NT2/D1 (cell line): ENCODE measurements at regions not wholly inside any gene's neighbourhood (a gene's known extent, or its start where the extent isn't known, plus 50 kb on each side); places are given as distances from the start of the nearest gene placed in this dataset.

Experiments used
- DNase-seq: peaks from one replicate; pipeline ENCODE4 v3.0.0-alpha.2; 2011; ENCODE audit warnings: low read depth, low spot score
- H3K27me3 ChIP-seq: 2 replicates; pipeline ENCODE4 v1.6.0; 2011; ENCODE audit warnings: mild to moderate bottlenecking; ENCODE audit not compliant: insufficient read length, insufficient read depth
- H3K36me3 ChIP-seq: 2 replicates; pipeline ENCODE4 v1.6.1; 2011; ENCODE audit warnings: mild to moderate bottlenecking, low read length, mixed read lengths; ENCODE audit not compliant: insufficient read depth, insufficient read length
- H3K4me1 ChIP-seq: 2 replicates; pipeline ENCODE4 v1.5.1; 2011; ENCODE audit not compliant: insufficient read depth, insufficient read length
- H3K4me3 ChIP-seq: 2 replicates; pipeline ENCODE4 v1.5.1; 2011; ENCODE audit warnings: low read depth; ENCODE audit not compliant: insufficient read length
- H3K9ac ChIP-seq: 2 replicates; pipeline ENCODE4 v1.6.0; 2011; ENCODE audit warnings: low read depth; ENCODE audit not compliant: insufficient read length
- H3K9me3 ChIP-seq: 2 replicates; pipeline ENCODE4 v1.5.1; 2011; ENCODE audit warnings: mild to moderate bottlenecking, low read length; ENCODE audit not compliant: insufficient read depth
- SUZ12 ChIP-seq: IDR thresholded peaks from 2 replicates; pipeline ENCODE4 v1.6.1; 2011; ENCODE audit not compliant: insufficient read length, insufficient read depth; ENCODE audit errors: extremely low read depth
- YY1 ChIP-seq: IDR thresholded peaks from 2 replicates; pipeline ENCODE4 v1.6.1; 2011; ENCODE audit not compliant: insufficient read length, insufficient read depth
- ZNF274 ChIP-seq: IDR thresholded peaks from 2 replicates; pipeline ENCODE4 v1.6.1; 2011; ENCODE audit warnings: mild to moderate bottlenecking, low read depth, low read length

- no peaks in the 10 kb centered on the region for H3K9me3 ChIP-seq
- no peaks in the 10 kb centered on the region for H3K36me3 ChIP-seq
- H3K4me3 ChIP-seq = no peak overlapping the region
- DNase-seq = no peak
- no peak for TF ChIP-seq ZNF274
- no peak for TF ChIP-seq SUZ12
- no peak for TF ChIP-seq YY1
- H3K27me3 ChIP-seq = no peaks in the 10 kb centered on the region
- no peaks in the 10 kb centered on the region for H3K4me1 ChIP-seq
- H3K9ac ChIP-seq = no peak overlapping the region
Measured at GRCh38 chr16:86307514-86307903, 202.8 kb upstream of the FOXF1 start.

GRCh38 chr16:86308514-86308913 lies 201.8 kb upstream of the FOXF1 start:
- H3K27me3 ChIP-seq = no peaks in the 10 kb centered on the region
- TF ChIP-seq ZNF274 = no peak
- no peak for TF ChIP-seq YY1
- no peak for TF ChIP-seq SUZ12
- no peak for DNase-seq
- no peaks in the 10 kb centered on the region for H3K36me3 ChIP-seq
- H3K4me3 ChIP-seq = no peak overlapping the region
- H3K9me3 ChIP-seq = no peaks in the 10 kb centered on the region
- H3K9ac ChIP-seq = no peak overlapping the region
- H3K4me1 ChIP-seq = no peaks in the 10 kb centered on the region

- Histone ChIP-seq H3K9me3 (no peaks in the 10 kb centered on the region), H3K4me3 (no peak overlapping the region), H3K4me1 (no peaks in the 10 kb centered on the region), H3K36me3 (no peaks in the 10 kb centered on the region), H3K9ac (no peak overlapping the region), H3K27me3 (no peaks in the 10 kb centered on the region)
- no peak for TF ChIP-seq YY1
- no peak for DNase-seq
Measured at GRCh38 chr16:86313631-86314030, 196.7 kb upstream of the FOXF1 start.

DNA sequence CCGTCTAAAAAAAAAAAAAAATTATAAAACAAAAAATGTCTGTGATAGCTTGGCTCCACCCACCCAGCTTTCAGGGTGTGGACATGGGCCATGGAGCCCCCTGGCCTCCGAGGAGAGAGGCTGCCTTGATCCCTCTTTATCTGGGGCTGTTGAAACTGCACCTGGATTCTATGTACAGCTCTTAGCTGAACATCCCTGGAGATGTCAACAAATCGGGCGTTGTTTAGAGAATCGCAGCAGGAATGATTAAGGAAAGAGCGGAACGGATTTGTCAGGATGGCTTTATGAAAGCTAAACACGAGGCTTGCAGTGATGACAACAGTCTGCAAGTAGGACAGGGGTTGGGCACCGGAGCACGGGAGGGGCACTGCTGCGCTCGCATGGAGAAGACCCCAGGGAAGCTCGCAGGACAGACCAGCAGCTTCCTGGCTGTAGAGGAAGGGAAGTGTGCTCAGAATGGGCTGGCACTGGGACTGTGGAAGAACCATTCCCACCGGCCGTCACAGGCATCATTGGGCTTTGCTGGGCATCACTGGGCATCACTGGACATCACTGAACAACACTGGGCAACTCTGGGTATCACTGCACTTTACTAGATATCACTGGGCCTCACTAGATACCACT lies 195.8 kb upstream of the FOXF1 start:
- Histone ChIP-seq H3K4me3 (no peak overlapping the region), H3K27me3 (no peaks in the 10 kb centered on the region), H3K4me1 (no peaks in the 10 kb centered on the region), H3K36me3 (no peaks in the 10 kb centered on the region), H3K9me3 (no peaks in the 10 kb centered on the region), H3K9ac (no peak overlapping the region)
- TF ChIP-seq ZNF274 (no peak), YY1 (no peak), SUZ12 (no peak)
- DNase-seq = no peak

DNA sequence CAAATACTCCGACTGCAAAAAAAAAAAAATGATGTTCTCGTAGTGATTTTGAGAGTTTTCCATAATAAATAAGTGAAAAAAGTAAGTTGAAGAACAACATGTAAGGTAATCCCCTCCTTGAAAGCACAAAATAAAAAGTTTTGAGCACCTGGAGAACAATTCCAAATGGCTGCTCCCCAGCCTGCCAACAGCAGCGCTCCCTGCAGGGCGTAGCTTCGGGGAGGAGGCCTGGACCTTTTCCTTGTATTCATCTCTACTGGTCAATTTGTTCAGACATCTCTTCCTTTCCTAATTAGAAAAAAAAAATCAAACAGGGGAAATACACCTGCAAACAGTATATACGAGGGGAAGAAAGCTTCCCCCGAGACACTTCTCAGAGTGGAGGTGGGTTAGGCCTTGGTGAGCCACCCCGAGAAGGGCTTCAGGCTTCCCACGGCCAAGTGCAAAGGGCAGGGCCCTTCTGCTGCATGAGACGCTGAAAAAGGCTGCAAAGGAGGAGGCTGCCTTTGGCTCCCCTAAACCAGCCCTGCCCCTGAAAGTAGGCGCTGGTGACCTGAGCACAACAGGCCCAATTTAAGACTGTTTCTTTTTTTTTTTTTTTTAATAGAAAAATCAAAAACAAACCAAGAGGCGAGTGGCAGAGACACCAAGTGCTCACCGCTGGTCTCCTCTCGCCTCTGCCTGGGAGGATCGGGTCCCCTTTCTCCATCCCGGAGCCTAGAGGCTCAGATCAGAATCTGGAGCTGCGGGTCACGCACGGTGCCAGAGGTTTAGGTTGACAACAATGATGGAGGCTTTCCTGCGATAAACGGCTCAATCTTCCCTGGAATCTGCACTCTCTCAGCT lies 193.1 kb upstream of the FOXF1 start:
- no peak for TF ChIP-seq SUZ12
- TF ChIP-seq YY1 = no peak
- TF ChIP-seq ZNF274 = no peak
- Histone ChIP-seq H3K36me3 (no peaks in the 10 kb centered on the region), H3K4me3 (no peak overlapping the region), H3K9ac (no peak overlapping the region), H3K9me3 (no peaks in the 10 kb centered on the region), H3K27me3 (no peaks in the 10 kb centered on the region), H3K4me1 (no peaks in the 10 kb centered on the region)
- DNase-seq = no peak

DNA sequence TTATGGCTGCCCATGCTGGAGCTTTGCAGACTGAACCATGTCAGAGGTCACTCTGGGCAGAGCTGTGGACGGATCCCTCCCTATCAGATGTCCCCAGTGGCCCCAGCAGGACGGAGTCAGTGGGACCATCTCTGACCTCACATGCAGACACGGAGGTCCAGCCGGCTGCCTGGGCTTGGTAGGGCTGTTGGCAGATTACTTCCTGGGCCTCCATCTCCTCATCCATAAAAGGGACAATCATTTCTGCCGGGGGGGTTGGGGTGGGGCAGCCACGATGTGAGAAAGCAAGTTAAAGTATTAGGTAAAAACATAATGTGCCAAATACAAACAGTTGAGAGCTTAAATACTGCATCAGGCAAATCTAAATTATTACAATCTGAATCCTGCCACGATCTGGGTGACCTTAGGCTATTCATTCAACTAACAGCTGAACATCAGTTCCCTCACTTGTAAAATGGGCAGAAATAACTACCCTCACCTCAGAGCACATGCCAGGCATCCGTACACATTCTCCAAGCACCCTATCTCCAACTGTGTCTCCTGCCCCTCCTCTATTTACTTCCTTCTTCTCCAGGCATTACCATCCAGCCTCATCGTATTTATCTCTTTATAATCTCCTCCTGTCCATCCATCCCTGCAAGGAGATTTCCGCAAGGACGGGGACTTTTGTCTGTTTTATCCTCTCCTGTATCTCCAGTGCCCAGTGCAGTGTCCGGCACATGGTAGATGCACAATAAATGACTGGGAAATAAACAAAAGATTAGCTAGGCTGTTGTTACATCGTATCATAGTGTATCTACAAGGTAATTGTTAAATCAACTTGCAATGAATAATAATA lies 192.3 kb upstream of the FOXF1 start:
- H3K27me3 ChIP-seq = no peaks in the 10 kb centered on the region
- no peaks in the 10 kb centered on the region for H3K36me3 ChIP-seq
- no peak overlapping the region for H3K4me3 ChIP-seq
- TF ChIP-seq YY1 = no peak
- TF ChIP-seq ZNF274 = no peak
- no peak for TF ChIP-seq SUZ12
- H3K9me3 ChIP-seq = no peaks in the 10 kb centered on the region
- peaks cover 3% of the 10 kb centered on the region for H3K4me1 ChIP-seq
- DNase-seq = no peak
- no peak overlapping the region for H3K9ac ChIP-seq
